SH-SY5Y (cell line): ENCODE measurements at regions not wholly inside any gene's neighbourhood (a gene's known extent, or its start where the extent isn't known, plus 50 kb on each side); places are given as distances from the start of the nearest gene placed in this dataset.

Experiments
- GATA2 ChIP-seq: IDR thresholded peaks from 2 replicates; pipeline ENCODE4 v1.6.1; 2011; ENCODE audit warnings: mild to moderate bottlenecking, low read depth, low read length
- GATA3 ChIP-seq: IDR thresholded peaks from 2 replicates; pipeline ENCODE4 v1.6.1; 2011; ENCODE audit warnings: low read depth, mild to moderate bottlenecking, low read length, moderate library complexity

- TF ChIP-seq GATA3 (no peak), GATA2 (no peak)
These were observed 559.7 kb downstream of the TLR4 start for GRCh38 chr9:118263949-118264348.
